Stimulated activated CD8-positive, alpha-beta memory T cell treated with anti-CD3 and anti-CD28 coated beads, Interleukin-12 subunit alpha, Interleukin-12 subunit beta, amount 100 ng/mL, for 24 hours (primary cell): ENCODE measurements at regions not wholly inside any gene's neighbourhood (a gene's known extent, or its start where the extent isn't known, plus 50 kb on each side); places are given as distances from the start of the nearest gene placed in this dataset.
"Not testable (repeated sequence)": the region's sequence is repeated elsewhere in the genome, so short reads cannot be mapped to it uniquely, and the experiment has no call there.

Source experiments
- DNase-seq: peaks from one replicate; pipeline ENCODE4 v3.0.0-alpha.2; 2020; ENCODE audit errors: extremely low read depth

DNA sequence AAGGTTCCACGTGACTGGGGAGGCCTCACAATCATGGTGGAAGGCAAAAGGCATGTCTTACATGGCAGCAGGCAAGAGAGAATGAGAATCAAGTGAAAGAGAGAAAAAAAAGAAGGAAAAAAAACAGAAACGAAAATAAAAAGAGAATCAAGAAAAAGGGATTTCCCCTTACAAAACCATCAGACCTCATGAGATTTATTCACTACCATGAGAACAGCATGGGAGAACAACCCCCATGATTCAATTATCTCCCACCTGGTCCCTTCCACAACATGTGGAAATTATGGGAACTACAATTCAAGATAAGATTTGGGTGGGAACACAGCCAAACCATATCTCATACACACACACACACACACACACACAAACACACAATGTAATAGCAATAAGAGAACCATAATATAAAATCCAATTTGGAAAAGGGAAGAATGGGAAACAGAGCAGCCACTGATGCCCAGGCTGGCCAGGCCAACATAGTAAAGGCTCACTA is 90.6 kb upstream of the C1QTNF7 start:
- not testable (repeated sequence) for DNase-seq

DNA sequence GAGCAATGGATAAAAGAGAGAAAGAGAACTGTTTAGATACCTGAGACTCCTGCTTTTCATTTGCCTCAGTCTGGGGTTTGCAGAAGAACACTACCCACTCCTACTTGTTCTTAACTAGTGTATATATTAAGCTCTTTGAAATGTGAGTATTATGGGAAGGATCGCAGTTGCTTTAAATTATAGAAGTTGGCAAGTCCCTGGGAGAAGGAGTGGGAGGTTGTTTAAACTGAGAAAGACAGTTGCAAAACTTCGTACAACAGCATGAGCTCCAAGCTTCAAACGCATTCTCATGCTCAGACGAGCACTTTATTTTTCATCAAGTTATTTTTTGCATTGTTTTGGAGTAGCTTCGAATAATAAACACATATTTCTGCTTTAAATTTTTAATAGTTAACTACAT is 88.1 kb upstream of the C1QTNF7 start:
- no peak for DNase-seq

DNA sequence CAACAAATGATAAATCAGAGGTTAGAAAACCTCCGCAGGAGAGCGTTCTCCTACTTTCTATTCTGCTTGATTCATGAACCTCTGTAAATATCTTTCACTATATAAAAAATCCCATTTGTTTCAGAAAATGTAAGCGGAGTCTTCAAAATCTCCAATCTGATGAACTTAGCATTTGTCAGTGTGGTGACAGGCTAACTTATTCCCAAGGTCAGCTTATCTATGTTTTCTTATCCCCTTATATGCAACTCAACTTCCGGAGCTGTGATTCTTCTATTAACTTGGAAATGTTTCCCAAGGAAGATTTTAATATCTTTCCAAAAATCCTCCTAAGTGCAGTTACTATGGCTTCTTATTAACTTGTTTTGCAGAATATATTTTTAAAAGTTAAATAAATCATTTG is 87.5 kb upstream of the C1QTNF7 start:
- no peak for DNase-seq

DNA sequence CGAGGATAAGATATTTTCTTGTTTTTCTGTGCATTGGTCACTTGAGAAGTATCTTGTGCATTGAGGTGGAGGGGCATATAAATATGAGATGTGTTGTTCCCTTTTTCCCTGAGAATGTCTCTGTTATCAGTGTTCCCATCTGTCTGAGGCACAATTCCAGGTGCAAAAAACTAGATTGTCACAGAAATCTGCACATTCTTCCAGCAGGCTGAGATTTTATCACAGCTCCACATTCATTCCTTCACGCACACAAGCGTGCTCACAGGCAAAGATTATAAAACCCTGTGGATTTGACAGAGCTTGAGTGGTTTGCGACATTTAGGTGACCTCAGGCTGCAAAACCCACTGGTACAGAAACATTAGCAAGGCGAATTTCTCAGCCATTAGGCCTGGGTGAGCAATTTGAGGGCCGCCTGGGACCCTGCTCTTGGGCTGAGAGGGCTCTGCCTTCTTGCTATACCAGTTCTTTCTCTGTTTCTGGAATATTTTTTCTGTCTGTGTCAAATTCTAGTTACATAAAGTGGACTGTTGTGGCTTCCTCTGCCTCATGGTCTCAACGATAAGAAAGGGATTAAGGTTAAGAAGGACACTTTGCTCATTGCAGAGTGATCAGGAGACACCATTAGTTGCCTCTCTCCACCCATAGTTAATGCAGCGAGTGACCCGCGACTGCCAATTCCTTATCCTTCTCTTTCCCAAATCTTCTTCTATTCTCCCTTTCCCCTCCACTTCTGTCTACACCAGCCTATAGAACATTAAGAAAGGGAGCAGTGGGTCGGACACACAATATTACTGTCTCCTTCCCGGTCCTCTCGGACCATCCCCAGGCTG is 86.7 kb upstream of the C1QTNF7 start:
- no peak for DNase-seq

DNA sequence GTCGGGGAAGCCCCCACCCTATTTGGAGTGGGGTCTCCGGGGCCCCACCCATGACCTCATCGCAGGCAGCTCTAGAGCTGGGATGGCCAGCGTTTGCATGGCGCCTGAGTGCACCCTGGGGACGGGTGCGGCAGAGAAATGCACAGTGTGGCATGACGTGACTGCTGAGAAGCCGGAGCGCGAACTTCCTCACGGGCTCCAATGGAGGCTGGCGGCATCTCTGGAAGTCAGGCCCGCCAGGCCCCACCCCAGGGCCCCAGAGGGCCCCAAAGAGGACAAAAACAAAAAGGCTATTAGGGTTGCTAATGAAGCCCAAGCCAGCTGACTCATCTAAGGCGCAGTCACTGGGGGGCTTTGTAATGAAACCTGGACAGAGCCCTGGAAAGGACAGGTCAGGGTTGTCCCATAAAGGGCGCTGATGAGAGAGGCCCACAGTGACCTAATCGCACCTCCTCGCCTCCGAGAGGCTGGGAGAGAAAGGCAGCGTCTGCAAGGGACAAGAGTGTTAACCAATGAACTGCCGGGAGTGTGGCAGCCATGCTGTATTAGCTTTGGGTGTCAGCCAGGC is 86.0 kb upstream of the C1QTNF7 start:
- no peak for DNase-seq

DNA sequence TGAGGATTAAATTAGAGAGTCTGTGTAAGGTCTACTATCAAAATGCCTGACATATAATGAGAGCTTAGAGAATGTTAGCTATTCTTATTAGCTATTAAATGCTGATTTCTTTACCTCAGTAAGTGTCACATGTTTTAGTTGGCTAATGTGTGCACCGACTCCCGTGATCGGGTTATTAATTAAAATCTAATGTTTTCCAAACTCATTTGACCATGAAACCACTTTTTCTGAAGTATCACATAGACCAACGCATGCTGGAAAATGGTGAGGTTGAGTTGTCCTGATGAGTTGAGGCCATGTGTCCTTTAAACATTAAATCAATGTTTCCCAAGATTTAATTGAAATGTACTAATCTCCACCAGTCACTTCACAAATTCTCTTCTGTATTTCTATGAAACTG is 84.8 kb upstream of the C1QTNF7 start:
- no peak for DNase-seq

DNA sequence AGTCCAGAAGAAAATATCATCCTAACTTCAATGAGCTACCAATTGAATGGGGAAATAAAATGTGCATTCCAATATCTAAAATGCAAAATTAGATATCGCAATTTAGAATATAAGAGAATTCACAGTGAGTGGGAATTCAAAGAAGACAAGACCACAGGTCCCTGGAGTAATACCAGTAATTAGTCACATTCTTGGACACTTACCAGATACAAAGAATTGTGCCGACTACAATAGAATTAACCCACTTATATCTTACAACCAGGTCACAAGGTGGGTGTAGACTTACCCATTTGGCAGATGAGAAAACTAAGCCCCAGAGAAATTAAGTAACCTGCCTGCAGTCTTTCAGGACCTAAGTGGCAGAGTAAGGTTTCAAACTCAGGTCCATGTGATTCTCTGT is 84.3 kb upstream of the C1QTNF7 start:
- no peak for DNase-seq

DNA sequence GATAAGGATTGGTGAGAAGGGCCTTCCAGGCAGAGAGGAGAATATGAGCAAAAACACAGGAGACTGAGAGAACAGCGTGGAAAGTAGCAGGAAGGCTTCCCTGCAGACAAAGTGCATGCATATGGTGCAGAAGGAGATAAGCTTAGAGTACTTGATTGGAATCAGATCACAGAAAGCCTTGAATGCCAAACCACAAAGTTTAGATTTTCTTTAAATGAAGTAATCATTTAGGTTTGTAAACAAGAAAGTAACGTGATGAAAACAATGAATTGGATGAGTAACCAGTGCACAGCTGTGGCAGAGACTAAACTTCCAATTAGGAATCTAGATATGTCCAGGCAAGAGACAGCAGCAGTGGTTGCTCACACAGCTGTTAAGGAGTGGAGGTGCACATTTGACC is 83.8 kb upstream of the C1QTNF7 start:
- DNase-seq: no peak

DNA sequence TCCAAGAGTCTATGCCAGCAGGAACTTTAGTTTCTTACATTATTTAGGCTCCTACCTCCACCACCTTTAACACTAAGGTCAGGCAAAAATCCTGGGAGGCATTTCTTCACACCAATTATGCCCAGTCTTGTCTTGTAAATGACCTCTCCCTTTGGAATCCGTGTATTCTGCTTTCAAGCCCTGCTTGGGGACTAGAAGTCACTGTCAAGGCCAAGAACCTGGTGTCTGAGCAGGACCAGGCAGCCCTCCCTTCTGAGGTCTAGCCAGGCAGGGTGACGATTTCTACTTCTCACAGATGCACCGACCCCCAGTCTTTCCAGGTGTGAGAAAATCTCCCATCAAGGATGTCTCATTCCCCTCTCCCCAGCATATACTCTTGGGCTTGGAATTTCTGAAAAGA is 82.7 kb upstream of the C1QTNF7 start:
- no peak for DNase-seq

DNA sequence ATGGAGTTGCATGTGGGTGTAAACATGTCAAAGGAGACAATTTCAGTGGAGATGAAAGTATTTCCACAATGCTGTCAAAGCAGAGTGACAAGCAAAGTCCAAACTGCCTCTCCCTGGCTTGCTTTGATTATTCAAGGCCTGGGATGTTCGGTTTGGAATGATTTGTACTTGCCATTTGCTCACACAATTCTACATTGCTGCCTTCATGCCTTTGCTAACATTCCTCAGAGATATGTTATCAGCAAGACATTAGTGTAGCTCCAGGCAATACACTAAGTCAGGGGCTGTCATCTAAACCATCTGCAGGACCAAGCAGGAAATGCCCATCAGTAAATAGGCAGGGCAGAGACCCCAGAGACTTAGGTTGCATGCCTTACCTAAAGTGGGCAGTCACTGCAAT is 79.6 kb upstream of the C1QTNF7 start:
- DNase-seq: no peak

DNA sequence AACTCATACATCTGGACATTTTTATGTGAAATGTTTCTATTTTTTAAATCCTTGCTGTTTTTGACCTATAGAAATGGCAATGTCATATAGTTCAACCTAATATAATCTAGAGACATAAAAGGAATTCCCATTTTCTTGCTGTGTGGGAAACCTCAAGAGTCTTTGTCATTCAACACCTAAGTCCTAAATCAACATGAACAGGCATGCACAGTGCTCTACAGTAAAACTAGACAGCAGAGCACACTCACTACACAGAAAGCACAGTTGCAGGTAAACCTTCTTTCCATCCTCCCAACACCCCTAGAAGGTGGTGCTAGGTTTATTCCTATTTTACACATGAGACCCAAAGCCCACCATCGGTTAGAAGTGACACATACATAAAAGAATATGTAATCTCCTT is 79.1 kb upstream of the C1QTNF7 start:
- no peak for DNase-seq

DNA sequence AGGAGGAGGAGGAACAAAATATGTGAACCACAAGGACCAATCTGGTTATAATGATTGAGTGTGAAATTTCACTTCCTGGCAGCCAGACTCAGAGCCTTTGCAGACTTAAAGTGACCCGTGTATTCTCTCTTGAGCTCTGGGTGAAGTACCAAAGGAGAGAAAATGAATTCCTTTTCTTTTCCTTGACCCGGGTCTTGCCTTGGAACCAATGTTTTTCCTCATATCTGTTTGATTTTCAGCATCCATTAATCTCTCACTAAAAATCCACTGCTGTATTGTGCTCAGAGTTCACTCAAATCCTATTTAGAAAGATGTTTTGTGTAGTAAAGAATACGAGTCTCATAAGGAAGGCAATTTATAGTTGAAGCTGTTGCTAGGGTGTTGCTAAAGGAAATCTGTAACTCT is 78.3 kb upstream of the C1QTNF7 start:
- no peak for DNase-seq

DNA sequence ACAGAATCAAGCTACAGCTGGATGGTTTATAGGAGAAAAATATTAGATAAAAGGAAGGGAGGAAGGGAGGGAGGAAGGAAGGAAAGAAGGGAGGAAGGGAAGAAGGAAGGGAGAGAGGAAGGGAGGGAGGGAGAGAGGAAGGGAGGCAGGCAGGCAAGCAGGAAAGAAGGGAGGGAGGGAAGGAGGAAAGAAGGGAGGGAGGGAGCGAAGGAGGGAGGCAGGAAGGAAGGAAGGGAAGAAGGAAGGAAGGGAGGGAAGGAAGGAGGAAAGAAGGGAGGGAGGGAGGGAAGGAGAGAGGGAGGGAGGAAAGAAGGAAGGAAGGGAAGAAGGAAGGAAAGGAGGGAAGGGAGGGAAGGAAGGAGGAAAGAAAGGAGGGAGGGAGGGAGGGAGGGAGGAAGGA is 77.9 kb upstream of the C1QTNF7 start:
- no peak for DNase-seq

DNA sequence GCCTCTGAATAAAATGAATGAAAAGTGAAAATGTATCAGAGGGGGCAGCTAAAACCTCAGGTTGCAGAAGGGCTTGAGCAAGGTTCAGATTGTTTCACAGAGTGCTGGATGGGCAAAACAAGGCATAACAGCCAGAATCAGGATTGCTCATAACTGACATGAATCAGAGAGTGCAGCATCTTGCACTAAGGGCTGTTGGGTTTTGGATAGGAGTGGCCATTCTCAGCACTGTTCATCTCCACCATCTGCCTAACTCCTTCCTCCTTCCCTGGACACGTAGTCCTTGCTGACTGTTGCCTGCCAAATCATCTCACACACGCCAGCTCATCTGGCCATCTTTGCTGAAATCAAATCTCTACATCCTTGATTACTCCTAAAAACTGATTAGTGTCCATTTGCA is 75.3 kb upstream of the C1QTNF7 start:
- DNase-seq: no peak

DNA sequence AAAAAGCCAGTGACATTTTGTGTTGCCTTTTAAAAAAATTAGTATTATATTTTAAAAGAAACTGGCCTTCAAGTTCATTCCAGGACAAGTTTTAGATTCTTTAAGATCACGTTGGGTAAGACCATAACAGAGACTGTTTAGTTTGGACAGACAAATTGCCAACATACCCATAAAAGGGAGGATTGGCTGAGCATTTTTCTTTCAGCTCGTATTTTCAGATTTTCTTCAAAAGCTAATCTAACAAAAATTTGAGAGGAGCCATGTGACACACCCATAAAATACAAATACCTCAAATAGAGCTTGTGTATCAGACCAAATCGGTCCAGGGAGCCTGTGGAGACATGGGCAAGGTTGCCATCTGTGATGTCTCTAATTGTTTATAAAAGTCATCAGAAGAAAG is 74.6 kb upstream of the C1QTNF7 start:
- DNase-seq: no peak

DNA sequence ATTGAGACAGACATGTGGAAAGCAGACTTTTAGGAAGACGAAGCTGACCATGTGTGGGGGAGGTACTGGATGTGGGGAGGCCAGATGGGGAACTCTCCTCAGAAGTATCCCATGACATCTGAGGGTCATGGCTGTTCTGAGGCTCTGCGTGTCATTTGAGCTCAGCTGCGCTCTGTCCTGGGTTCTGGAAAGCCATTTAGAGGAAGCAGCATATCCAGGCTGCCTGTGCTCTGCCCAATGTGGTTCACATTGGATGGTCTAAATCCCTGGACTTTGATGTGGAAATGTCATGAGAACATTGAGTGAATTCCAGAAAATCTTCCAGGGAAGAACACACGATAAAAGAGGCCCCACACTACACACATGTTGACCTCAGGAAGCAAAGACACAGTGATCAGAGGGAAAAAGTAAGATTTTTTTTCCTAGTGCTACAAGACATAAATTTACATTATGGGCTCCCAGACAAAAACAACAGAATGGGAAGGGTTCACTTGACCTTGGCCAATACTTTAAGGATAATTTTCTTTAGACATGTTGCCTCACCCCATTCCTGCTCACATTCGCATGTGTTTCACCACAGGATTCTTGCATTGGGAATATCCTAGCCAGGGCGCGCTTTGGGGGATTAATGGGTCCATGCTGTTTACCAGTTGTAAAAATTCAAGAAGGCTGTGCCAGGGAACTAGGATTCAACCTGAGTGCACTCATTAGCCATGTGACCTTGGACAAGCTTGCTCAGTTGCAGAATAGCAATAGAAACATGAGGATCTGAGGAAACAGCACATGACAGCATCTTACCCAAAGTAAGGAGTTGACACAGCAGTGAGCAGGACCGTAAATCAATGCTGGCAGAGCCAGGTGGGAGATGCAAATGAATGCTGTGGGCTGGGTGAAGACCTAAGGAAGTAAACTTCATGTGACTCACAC is 73.2 kb upstream of the C1QTNF7 start:
- DNase-seq: no peak

DNA sequence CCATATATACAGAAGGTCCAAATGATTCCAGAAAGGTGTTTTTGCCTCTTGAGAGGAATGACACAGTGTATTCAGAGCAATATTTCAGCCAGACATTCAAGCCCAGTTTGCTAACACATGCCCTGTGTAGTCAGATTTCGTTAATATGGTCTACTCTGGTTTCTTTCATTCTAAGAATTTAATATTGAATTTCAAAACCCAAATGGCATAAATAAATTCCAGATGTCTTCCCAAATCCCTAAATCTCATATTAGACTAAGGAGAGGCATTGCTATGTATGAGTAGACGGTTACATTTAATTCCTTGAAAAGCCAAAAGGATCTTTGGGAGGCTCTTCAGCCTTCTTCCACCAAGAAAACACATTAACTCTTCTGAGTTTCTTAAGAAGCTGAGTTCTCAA is 66.3 kb upstream of the C1QTNF7 start:
- DNase-seq: no peak

DNA sequence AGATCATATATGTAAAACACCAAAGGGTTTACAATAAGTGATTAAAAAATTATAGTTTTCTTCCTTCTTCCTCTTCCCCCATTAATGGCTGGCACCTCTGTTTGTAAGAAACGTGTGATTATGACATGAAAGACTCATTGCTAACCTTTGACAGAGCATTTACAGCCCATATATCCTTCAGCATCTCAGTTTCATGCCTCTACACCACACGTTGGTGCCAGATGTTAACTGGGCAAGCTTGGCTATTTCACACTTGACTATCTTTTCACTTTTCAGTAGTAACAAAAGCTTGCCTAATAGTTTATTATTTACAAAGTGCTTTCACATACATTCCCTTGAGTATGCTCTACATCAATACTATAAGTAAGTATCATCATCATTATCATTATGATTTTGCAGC is 65.3 kb upstream of the C1QTNF7 start:
- no peak for DNase-seq

DNA sequence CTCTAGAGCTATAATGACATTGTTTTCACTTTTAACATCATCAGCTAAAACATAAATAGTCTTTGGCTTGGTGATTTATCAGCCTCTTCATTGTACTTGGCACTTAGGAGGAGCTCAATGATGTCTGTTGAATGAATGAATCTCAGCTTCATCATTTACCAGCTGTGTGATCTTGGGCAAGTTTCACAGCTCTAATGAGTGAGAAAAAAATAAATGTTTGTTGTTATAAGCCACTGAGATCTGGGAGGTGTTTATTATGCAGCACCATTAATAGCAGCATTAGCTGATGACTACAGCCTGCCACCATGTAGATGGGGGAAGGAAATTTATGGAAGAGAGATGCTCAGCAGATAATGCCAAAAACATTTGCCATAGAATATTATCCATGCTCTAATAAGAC is 63.6 kb upstream of the C1QTNF7 start:
- no peak for DNase-seq

DNA sequence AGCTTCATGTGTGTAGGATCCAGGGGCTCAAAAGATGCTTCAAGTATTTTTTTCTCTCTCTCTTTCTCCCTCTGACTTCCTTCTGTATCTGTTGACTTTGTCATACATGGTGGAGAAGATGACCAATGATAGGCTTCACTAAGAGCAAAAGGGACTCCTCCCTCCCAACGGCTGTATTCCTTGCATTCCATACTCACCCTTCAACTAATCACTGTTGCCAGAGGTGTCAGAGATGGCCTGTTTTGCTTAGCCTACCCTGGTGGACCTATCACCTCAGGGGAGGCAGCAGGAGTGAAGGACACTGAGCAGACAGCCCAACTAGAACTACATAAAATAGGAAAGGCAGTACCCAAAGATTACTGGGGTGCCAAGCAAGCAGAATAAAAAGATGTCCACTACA is 62.2 kb upstream of the C1QTNF7 start:
- DNase-seq: no peak

DNA sequence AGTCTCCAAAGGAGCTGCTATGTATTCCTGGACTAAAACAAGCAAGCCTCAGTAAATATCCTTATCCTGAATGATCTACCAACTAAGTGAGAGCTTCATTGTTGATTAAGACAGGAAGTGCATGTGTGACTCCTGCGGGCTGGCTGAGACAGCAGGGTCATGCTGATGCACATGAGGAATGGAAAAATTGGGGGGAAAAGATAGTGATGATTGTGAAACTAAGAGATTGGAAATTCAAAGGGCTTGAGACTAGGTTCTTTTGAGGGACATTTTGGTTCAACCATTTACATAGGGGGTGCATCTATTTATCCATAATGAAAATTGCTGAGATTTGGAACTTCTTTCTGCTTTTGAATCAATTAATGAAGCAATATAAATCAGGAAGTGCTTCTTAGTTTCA is 61.1 kb upstream of the C1QTNF7 start:
- DNase-seq: no peak

DNA sequence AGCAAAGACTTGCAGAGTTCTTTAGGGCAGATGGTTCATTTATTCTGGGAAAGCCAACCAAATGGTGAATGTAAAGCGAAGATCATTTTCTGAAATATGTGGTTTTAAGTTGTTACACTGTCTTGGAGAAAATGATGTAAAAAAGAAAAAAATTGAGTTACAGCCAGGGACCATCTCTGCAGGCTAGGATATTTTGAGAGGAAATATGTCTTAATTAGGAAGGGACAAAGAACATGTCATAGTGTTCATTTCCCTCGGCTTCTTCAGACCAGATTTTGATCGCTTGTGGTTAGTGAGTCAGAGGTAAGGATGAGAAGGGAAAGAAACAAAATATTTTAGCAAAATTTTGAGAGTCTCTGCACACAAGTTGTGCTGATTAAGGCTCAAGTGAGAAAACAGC is 59.0 kb upstream of the C1QTNF7 start:
- no peak for DNase-seq

DNA sequence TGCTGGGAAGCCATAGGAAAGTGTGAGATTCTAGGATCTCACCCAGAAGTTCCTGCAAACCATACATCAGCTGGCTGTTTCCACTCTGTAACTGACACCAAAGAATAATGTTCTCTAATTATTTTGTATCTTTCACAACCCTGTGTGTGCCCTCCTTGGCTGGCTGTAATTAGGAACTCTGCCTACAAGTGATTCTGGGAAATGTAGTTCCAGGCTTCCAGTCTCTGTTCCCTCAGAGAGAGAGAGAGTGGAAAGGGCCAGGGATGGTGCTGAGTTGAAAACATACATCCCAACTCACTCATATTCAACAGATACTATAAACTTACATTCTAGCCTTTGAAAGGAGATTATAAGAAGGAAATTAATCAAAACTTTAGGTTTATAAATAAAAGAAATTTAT is 57.5 kb upstream of the C1QTNF7 start:
- DNase-seq: no peak
